A549 (cell line): ENCODE measurements at regions not wholly inside any gene's neighbourhood (a gene's known extent, or its start where the extent isn't known, plus 50 kb on each side); places are given as distances from the start of the nearest gene placed in this dataset.

ENCODE experiments used
- BHLHE40 ChIP-seq: IDR thresholded peaks from 2 replicates; pipeline ENCODE4 v1.6.1; 2012; ENCODE audit warnings: low read depth, low read length, inconsistent platforms
- CTCF ChIP-seq: fragments of >200 bp; sonication (Bioruptor Twin); formaldehyde crosslinking; IDR thresholded peaks from 3 replicates; pipeline ENCODE4 v1.5.1; 2016
- JUN ChIP-seq, 2 experiments: fragments of >200 bp; sonication (Bioruptor Twin); formaldehyde crosslinking; IDR thresholded peaks; 2 replicates in 1 of 2; 3 replicates in 1 of 2; pipeline ENCODE4 v1.6.1; 2016 to 2017
- KDM5A ChIP-seq: fragments of 200-600 bp; sonication (generic); IDR thresholded peaks from 2 replicates; pipeline ENCODE4 v1.6.1; 2016; ENCODE audit warnings: antibody characterized with exemption, mild to moderate bottlenecking
- MYC ChIP-seq: IDR thresholded peaks from 2 replicates; pipeline ENCODE4 v1.6.1; 2012; ENCODE audit warnings: mild to moderate bottlenecking, inconsistent platforms, low read length, improper control_type of control experiment, borderline replicate concordance
- SREBF2 ChIP-seq: fragments of 450-650 bp; IDR thresholded peaks from 2 replicates; pipeline ENCODE4 v1.6.1; 2014; ENCODE audit warnings: mild to moderate bottlenecking, moderate library complexity
- TF ChIP-seq, protein P1 (sequence below): IDR thresholded peaks from 2 replicates; pipeline ENCODE4 v1.6.1; 2012
- TF ChIP-seq, protein P2 (sequence below): IDR thresholded peaks from 2 replicates; pipeline ENCODE4 v1.6.1; 2012; ENCODE audit warnings: low read depth, borderline replicate concordance

GRCh38 chr10:3401491-3401938 lies 228.9 kb upstream of the PITRM1 start:
- TF ChIP-seq CTCF (no peak), MYC (no peak), KDM5A (no peak), BHLHE40 (no peak), SREBF2 (no peak), JUN (IDR thresholded peaks at IDR 0.05) (no peak)
- TF ChIP-seq, protein P1, sequence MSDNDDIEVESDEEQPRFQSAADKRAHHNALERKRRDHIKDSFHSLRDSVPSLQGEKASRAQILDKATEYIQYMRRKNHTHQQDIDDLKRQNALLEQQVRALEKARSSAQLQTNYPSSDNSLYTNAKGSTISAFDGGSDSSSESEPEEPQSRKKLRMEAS: no peak
- TF ChIP-seq, protein P2, sequence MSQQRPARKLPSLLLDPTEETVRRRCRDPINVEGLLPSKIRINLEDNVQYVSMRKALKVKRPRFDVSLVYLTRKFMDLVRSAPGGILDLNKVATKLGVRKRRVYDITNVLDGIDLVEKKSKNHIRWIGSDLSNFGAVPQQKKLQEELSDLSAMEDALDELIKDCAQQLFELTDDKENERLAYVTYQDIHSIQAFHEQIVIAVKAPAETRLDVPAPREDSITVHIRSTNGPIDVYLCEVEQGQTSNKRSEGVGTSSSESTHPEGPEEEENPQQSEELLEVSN: no peak
